ENCODE measurements at regions not wholly inside any gene's neighbourhood (a gene's known extent, or its start where the extent isn't known, plus 50 kb on each side); places are given as distances from the start of the nearest gene placed in this dataset.
"Not testable (repeated sequence)": the region's sequence is repeated elsewhere in the genome, so short reads cannot be mapped to it uniquely, and the experiment has no call there.

- H3K27ac ChIP-seq = no peak overlapping the region
- no peak for TF ChIP-seq CTCF (conservative IDR thresholded peaks at IDR 0.05)
Observed at GRCh38 chr3:74003734-74004133, 379.0 kb upstream of the PDZRN3 start.

- no peak overlapping the region for H3K27ac ChIP-seq
- no peak for TF ChIP-seq CTCF (conservative IDR thresholded peaks at IDR 0.05)
Observed at GRCh38 chr3:74001436-74001835, 376.7 kb upstream of the PDZRN3 start.

GRCh38 chr3:74000725-74001124, 376.0 kb upstream of the PDZRN3 start:
- no peak for TF ChIP-seq CTCF (conservative IDR thresholded peaks at IDR 0.05)
- H3K27ac ChIP-seq = no peak overlapping the region

- TF ChIP-seq CTCF (conservative IDR thresholded peaks at IDR 0.05) = no peak
- H3K27ac ChIP-seq = no peak overlapping the region
Observed at GRCh38 chr3:73999501-73999900, 374.8 kb upstream of the PDZRN3 start.

- not testable (repeated sequence) for H3K27ac ChIP-seq
Observed at GRCh38 chr3:73990691-73991090, 365.9 kb upstream of the PDZRN3 start.

- TF ChIP-seq CTCF (conservative IDR thresholded peaks at IDR 0.05) = no peak
- H3K27ac ChIP-seq = no peak overlapping the region
Observed at GRCh38 chr3:73966733-73967132, 342.0 kb upstream of the PDZRN3 start.

- TF ChIP-seq CTCF (conservative IDR thresholded peaks at IDR 0.05) = no peak
- no peak overlapping the region for H3K27ac ChIP-seq
Observed at GRCh38 chr3:73964818-73965217, 340.1 kb upstream of the PDZRN3 start.

- no peak overlapping the region for H3K27ac ChIP-seq
- no peak for TF ChIP-seq CTCF (conservative IDR thresholded peaks at IDR 0.05)
Observed at GRCh38 chr3:73955494-73956070, 330.8 kb upstream of the PDZRN3 start.
